HG03066 (cell line): ENCODE measurements at regions not wholly inside any gene's neighbourhood (a gene's known extent, or its start where the extent isn't known, plus 50 kb on each side); places are given as distances from the start of the nearest gene placed in this dataset.

Experiments used
- ATAC-seq: cut with Tn5 transposase; IDR thresholded peaks from one replicate; pipeline ENCODE4 v1.9.1; 2021; ENCODE audit warnings: low read depth; ENCODE audit not compliant: unreplicated experiment

DNA sequence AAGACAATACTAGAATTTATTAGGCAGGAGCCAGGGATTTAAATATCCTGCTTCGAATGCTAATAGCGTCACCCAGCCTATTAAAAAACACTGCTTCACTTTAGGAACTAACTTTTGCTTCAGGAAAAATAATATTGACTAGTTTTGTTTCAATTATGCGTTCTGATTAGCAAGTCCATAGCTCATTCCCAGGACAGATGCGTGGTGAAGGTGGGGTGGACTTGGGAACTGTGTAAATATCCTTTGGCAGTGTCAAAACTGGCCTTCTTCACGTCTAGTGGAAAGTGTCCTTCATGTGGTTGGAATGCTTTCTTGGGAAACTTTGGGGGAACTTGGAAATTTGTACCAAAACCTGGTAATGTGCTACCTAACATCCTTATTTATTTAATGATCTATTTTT, 474.8 kb upstream of the NOVA1 start:
- ATAC-seq = no peak

DNA sequence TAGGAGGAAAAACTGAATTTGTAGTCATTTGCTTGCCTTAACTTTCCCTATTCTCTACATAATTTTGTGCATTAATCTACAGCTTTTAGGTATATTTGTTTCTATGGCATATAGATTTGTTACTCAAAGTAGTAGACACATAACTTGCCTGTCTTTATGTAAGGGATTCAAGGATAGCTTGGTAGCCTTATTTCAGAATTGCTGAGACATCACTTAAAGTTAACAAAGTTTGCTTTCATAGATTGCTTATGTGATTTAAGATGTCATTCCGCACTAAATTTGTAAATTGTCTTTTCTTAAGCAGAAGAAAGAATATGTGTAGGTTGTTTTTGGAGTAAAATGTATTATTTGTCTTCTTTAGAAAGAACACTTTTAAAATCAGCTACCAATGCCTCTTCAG, 477.7 kb upstream of the NOVA1 start:
- no peak for ATAC-seq

DNA sequence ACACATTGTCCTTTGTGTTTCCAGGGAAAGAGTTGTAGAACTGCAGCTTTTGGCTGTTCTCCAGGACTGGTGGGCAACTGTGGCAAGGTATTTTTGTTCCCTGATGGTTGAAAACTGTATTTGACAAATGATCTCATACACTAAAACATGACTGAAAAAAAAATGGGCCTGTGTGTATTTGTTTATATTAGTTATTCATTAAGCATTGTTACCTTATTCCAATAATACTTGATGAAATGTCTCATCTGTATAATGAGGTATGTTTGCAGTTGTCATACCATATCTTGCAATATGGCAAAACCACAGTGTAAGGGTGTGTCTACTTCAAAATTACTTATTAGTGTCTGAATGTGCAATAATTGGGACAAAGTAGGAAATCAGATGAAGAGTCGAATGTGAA, 479.4 kb upstream of the NOVA1 start:
- ATAC-seq = no peak

DNA sequence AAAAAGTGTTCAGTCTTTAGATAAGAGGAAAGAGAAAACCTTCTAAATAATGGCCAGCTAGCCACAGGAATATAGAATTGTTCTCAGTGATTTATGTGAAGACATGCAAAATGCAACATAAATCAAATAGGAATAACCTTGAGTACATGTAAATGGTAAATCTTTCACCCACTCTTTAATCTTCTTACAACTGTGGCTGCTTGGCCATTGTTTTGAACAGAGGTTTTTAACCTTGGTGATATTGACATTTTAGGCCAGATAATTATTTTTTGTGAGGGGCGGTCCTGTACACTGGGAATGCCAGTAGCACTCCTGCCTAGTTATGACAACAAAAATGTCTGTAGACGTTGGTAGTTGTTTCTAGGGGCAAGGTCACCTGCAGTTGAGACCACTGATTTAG, 479.9 kb upstream of the NOVA1 start:
- no peak for ATAC-seq

DNA sequence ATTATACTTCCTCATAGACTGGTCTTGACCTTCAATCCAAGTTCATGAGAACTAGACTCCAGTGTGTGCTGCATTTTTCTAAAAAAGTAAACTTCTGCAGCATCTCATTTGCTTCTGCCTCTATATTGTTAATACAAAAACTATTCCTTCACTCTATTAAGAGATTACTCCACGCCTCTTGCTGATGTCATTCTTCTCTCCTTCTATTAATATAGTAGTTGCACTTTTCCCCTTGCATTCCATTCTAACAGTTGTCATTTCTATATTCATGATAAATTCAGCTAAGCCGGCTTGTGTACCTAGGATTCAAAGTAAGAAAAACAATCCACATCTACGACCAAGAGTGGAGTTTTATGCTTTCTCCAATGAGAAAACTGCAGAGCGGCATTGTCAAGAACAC, 480.4 kb upstream of the NOVA1 start:
- no peak for ATAC-seq

DNA sequence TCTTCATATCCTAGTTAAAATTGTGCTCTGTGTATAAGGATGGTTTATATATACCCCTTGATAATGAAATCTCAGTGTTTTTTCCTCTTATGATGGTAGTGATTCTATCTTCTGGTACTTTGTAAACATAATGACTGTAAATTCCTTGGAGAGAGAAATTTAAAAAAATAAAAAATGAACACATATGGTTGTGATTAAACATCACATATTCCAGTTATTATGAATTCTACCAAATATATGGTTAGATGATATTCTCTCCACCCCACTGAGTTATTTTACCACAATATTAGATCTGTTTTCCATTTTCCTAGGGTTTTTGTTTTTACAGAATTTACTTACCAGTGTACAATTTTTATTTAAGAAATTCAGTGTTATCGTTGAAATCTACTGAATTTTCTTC, 481.9 kb upstream of the NOVA1 start:
- ATAC-seq = no peak

DNA sequence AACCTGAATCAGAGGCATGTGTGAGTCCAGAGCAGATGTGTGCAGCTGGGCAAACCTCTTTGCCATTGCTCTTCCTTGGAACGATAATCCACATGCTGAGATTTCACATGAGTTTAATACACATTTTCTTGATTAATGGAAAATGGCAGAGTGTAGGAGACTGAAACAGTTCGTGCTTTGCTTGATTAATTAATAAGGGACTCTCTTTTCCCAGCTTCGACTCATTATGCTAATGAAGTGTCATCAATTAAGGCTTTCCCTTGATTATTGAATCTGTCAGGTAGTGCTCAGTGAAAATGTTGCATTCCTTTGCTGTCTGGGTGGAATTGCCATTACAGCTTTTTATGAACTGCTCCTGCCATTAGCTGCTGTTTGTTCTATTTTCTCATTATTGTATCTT, 487.7 kb upstream of the NOVA1 start:
- ATAC-seq = no peak

DNA sequence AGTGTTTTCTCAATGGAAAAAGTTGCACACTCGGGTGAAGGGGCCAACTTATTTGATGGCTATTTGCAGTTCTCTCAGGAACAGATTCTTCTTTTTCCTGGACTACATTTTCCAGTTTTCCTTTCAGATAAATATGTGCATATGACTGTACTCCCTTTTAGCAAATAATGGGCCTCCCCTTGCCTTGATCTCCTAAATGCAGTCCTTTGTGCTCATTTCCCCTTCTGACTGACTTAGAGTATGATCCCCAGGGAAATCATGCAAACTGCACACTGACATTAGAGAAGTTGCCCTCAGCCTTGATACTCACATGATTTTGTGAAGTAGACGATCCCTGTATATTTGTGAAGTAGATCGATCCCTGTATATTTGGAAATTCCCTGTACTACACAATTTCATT, 492.9 kb upstream of the NOVA1 start:
- ATAC-seq = no peak

DNA sequence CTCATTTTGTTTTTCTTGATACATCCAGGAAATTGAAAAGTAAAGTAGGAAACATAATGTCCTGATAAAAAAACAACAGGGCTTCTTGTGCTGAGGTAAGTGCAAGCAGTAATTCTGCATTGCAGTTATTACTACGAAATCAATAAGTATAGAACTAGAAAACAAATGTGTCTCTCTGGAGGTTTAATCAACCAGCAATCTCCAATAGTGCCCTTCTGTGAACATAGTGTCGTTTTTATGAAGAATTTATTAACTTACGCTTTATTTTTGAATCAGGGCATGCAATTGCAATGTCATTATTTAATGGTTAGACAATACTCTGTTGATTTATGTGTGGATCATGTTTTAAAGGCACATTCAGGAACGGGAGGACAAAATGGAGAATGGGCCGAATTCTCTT, 494.1 kb upstream of the NOVA1 start:
- ATAC-seq = no peak

DNA sequence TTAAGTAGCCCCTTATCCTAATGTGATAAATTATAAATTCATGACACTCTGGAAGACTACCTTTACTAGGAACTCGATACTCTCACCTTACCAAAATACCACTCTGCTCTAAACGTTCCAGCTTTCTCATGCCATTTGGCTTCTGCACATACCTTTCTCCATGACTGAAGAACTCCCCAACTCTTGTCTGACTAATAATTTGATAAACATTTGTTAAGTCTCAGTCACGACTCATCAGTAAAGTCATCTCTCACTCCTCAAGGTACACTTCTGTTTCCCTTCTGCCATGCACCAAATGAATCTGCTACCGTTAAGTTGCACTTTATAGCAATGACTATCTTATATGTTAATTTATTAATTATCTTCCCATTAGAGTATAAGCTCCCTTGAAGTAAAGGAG, 498.3 kb upstream of the NOVA1 start:
- no peak for ATAC-seq

DNA sequence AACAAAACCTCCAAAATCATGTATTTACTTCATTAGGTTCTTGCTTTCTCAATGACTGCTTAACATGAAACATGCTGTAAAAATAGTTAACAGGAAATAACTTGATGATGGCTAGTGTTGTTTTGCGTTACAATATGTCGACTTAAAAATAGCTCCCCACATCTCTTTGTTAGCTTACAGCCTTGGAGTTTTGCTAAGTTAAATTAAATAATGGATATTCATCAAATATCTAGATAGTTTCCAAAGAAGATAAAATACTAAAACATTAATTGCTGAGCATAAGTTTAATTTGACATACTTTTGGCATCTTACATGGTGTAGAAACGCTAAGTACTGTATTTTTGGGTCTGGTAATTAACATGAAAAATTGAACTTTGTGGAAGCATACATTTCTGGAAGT, 500.6 kb upstream of the NOVA1 start:
- ATAC-seq = no peak

DNA sequence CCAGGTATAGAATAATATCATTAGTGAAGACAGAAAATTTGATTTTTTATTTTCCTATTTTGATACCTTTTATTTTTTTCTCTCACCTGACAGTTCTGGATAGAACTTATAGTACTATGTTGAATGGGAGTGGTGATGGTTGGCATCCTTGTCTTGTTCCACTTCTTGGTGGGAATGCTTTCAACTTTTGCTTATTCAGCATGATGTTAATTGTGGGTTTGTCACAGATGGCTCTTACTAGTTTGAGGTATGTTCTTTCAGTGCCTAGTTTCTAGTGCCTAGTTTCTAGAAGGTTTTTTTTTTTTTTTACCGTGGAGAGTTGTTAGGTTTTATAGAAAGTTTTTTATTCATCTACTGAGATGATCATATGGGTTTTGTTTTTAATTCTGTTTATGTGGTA, 516.3 kb upstream of the NOVA1 start:
- ATAC-seq = no peak

DNA sequence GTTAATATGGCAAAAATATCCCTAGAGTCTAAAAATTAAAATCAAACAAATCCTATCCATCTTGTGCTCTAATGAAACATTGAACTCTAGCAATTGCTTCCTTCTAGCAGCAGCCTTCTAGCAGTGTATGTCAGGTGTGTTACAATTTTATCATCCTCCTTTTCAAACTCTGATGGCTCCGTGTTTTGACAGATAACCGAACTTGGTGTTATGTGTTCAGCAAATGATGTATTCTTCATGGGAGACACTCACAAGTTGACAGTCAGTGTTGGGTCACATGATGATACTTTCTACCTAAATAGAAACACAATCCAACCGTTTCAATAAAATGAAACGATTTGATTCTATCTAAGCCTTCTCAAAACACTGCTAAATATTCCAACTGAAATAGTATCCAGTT, 525.3 kb upstream of the NOVA1 start:
- ATAC-seq = no peak

DNA sequence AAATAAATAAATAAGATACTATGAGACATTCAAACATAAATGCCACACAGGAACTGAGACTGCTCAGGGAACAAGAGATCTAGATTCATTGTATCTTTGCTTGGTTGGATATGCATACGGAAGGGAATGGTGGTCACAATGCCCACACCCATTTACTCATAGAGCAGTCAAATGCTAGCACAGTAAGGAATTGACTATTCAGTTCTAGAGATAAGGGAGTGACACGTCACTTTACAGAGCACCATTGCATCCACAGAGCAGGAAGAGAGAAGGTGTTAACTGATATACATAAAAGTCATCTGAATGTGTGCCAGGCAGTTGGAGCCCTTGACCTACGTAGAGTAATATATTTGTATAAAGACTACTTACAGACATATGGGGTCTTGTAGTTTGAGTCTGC, 530.0 kb upstream of the NOVA1 start:
- ATAC-seq = no peak

DNA sequence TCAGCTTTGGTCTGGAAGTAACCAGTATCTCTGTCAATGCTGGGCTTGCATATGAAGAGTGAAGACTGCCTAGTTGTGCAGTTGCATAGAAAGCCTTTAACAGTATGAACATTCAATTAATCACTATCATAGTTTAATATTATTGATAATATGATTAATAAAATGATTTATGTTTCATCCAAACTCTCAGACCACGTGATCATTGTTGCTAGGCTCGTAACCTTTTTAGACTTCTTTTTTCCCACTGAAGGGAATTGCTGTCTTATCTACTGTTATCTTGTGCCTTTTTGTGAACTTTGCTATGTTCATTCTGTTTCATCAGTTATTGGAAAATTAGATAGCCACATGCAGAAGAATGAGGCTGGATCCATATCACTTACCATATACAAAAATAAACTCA, 536.4 kb upstream of the NOVA1 start:
- no peak for ATAC-seq

DNA sequence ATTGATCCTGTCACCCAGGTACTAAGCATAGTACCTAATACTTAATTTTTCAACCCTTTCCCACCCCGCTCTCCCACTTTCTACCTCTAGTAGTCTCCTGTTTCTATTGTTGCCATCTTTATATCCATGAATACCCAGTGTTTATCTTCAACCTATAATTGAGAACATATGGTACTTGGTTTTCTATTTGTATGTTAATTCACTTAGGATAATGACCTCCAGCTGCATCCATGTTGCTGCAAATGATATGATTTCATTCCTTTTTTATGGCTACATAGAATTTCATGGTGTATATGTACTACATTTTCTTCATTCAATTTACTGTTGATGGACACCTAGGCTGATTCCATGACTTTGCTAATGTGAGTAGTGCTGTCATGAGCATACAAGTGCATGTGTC, 547.3 kb upstream of the NOVA1 start:
- no peak for ATAC-seq

DNA sequence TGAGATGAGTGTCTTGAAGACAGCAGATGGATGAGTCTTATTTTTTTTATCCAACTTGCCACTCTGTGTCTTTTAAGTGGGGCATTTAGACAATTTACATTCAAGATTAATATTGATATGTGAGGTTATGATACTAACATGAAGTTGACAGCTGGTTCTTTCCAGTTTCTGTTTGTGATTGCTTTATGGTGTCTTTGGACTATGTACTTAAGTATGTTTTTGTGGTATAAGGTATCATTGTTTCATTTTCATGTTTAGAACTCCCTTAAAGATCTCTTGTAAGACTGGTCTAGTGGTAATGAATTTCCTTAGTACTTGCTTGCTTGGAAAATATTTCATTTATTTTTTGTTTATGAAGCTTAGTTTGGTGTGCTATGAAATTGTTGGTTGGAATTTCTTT, 550.3 kb upstream of the NOVA1 start:
- ATAC-seq = no peak

DNA sequence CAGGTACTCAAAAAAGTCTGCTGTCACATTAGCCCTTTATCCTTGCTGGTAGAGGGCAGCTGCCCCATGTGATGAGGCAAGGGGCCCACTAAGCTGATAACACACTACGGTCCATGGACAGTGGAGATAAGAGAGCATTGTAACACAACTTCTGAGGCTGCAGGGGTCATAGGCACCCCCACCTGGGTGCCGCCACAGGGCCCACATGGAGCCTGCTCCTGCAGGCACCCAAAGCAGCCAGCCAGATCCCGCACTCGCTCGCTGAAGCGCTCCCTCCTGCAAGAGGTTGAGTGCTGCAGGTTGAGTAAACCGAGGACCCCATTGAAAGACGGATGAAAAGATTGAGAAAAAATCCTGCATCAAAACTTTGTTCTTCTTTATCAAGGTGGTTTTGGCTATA, 566.3 kb upstream of the NOVA1 start:
- ATAC-seq = no peak

DNA sequence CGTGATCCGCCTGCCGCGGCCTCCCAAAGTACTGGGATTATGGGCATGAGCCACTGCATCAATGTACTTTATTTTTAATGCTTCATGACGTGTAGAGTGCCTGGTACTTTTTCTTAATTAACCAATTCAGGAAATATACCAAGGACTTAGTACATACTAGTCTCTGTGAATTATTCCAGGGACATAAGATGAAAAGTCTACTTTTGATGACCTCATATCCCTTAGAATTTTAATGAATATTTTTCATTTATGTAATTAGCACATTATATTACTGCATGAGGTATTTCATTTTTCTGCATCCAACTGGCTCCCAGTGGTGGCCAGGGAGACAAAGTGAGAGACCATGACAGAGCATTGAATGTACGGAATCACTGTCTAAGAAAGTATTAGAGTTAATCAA, 577.7 kb upstream of the NOVA1 start:
- ATAC-seq = no peak

DNA sequence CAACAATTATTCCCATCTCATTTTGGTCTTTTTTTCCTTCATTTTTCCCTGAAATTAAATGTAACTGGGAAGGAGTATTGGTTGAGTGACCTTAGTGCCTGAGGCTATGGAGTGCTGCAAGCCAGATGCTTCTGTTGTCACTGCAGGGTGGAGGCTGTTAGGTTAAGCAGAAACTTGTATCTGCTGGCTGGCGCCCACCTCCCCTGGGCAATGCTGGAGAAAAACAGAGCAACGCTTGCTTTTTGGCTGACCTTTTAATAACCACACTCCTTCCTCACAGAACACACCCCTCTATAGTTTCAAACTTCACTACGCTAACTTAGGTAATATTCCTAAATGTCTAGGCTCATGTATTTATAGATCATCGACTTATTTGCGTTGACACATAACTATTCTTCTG, 583.5 kb upstream of the NOVA1 start:
- no peak for ATAC-seq

DNA sequence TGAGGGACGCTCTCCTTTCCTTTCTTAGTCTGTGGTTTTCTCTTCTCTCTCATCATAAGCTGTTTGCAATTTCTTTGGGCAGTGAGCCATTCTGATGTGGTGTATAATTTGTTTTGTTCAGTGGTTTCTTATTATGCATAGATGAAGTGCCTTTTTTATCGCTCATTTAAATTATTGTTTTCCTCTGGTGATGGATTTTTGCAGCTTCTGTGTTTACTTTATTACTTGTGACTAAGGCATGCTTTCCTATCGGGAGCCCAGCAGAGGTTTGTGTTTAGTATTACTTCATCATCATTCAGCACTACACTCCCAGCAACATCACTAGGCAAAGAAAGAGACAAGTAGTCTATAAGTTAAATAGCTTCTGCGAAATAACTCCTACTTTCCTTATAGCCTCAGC, 586.6 kb upstream of the NOVA1 start:
- ATAC-seq = no peak

DNA sequence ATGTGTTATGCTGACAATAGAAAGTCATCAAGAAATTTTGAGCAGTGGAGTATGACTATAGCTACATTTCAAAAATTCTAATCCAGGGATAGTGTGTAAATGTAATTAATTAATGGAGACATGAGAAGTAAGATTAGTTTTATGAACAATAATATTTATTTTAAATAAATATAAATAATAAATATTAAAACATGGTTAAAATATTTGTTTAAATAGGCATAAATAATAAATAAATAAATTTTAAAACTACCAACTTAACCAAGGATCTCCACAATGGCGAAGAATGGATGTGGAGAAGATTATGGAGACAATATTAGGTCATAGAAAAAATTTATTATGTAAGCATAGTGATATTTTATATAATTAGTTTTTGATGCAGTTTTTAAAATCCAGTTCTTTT, 588.2 kb upstream of the NOVA1 start:
- ATAC-seq = no peak

DNA sequence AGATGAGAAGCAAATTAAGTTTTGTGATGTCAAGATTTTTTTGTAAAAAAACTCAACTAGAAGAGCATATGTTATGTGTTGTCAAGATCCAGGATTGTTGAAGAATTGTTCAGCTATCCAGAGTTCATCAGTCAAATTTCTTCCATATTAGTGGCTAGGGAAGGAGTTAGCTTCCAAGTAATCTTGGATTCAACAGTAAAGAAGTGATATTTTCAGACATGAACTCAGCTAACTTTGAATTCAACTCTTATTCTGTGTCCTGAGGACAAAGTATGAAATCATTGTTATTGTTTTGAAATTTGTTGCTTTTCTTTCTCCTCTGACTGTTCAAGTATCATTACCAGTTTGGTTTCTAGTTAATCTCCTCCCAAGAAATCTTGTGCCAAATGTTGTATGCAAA, 589.3 kb upstream of the NOVA1 start:
- ATAC-seq = no peak

DNA sequence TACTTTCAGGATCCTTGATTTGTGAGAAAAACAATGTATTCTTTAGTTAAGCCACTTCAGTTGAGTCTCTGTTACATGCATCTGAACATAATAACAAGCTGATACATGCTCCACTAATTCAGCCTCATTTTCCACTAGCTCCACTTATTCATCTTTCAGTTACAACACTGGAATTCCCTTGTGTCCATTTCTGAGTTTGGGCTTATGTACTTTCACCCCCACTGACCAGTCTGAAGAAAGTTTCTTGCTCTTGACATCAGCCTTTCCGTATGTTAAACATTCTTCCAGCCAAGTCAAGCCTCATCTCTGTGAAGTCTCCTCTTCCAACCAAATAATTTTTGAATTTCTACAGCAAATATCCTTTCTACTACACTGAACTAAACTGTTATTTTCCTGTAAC, 592.5 kb upstream of the NOVA1 start:
- ATAC-seq = no peak
